NB4 (cell line): ENCODE measurements at regions not wholly inside any gene's neighbourhood (a gene's known extent, or its start where the extent isn't known, plus 50 kb on each side); places are given as distances from the start of the nearest gene placed in this dataset.

Source experiments
- DNase-seq: peaks from one replicate; pipeline ENCODE4 v3.0.0; 2010; ENCODE audit warnings: low read depth
- H3K4me3 ChIP-seq: one replicate; pipeline ENCODE4 v1.5.1; 2011; ENCODE audit warnings: mild to moderate bottlenecking, low read depth, low read length, moderate library complexity
- CTCF ChIP-seq: IDR thresholded peaks from one replicate; pipeline ENCODE4 v1.5.1; 2012; ENCODE audit warnings: low read depth, low read length
- MAX ChIP-seq: IDR thresholded peaks from 2 replicates; pipeline ENCODE4 v1.6.1; 2011; ENCODE audit warnings: low read depth, low read length
- MYC ChIP-seq: IDR thresholded peaks from 2 replicates; pipeline ENCODE4 v1.6.1; 2011; ENCODE audit warnings: low read depth, low read length
- POLR2A ChIP-seq: IDR thresholded peaks from 2 replicates; pipeline ENCODE4 v1.6.1; 2011; ENCODE audit warnings: mild to moderate bottlenecking; ENCODE audit not compliant: insufficient read length; ENCODE audit errors: extremely low read depth

- TF ChIP-seq POLR2A, result no peak
- TF ChIP-seq CTCF, result no peak
- TF ChIP-seq MAX, result no peak
- no peak for TF ChIP-seq MYC
- H3K4me3 ChIP-seq, result no peak overlapping the region
- DNase-seq, result no peak
These were observed 1167.2 kb upstream of the PABPC4L start for GRCh38 chr4:135368831-135369230.

GRCh38 chr4:135365065-135365464, 1163.5 kb upstream of the PABPC4L start:
- no peak for DNase-seq
- TF ChIP-seq CTCF (no peak), MYC (no peak), POLR2A (no peak), MAX (no peak)
- H3K4me3 ChIP-seq, result no peak overlapping the region

GRCh38 chr4:135359128-135359527, 1157.5 kb upstream of the PABPC4L start:
- no peak overlapping the region for H3K4me3 ChIP-seq
- no peak for TF ChIP-seq MAX
- TF ChIP-seq CTCF, result no peak
- TF ChIP-seq MYC, result no peak
- TF ChIP-seq POLR2A, result no peak
- DNase-seq, result no peak

- TF ChIP-seq POLR2A (no peak), CTCF (no peak), MAX (no peak), MYC (no peak)
These were observed 1155.5 kb upstream of the PABPC4L start for GRCh38 chr4:135357091-135357490.

GRCh38 chr4:135354876-135355275, 1153.3 kb upstream of the PABPC4L start:
- TF ChIP-seq CTCF (no peak), MYC (no peak), MAX (no peak), POLR2A (no peak)
- H3K4me3 ChIP-seq, result no peak overlapping the region
- DNase-seq, result no peak

More at GRCh38 chr4:135357091-135357490, 1155.5 kb upstream of the PABPC4L start:
- no peak for DNase-seq
- H3K4me3 ChIP-seq, result no peak overlapping the region

GRCh38 chr4:135353008-135353407, 1151.4 kb upstream of the PABPC4L start:
- H3K4me3 ChIP-seq, result no peak overlapping the region
- no peak for DNase-seq
- TF ChIP-seq MAX, result no peak
- TF ChIP-seq MYC, result no peak
